NCI-H1092 (cell line): ENCODE measurements at regions not wholly inside any gene's neighbourhood (a gene's known extent, or its start where the extent isn't known, plus 50 kb on each side); places are given as distances from the start of the nearest gene placed in this dataset.

Experiments
- DNase-seq: peaks from one replicate; lab custom pipeline; 2025; lab: John Stamatoyannopoulos, UW

DNA sequence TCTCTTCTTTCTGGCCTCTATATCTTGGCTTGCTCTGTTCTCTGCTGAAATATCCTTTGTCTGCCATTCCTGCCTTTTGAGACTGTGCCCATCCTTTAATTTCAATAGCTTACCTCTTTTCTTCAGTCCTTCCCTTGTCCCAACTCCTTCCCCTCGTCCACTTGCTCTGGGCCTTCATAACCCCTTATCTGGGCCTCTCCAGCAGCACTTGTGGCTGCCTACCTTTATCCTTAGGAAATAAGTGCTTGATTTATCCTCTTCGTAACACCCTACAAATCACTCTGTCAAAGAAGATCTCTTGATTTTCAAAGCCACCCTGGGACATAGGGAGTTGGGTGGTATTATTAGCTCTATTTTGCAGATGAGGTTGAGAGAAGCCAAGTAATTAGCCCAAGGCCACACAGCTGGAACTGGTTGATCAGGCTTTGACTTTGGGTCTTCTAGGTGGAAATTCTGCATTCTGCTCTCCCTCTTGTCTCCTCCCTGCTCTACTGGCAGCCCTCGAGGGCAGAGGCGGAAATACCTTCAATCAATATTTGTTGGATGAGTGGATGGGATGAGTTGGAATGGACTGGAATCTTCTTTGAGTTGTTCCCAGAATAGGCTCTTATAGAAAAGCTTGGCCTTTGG lies 84.0 kb upstream of the TLE3 start:
- no peak for DNase-seq

DNA sequence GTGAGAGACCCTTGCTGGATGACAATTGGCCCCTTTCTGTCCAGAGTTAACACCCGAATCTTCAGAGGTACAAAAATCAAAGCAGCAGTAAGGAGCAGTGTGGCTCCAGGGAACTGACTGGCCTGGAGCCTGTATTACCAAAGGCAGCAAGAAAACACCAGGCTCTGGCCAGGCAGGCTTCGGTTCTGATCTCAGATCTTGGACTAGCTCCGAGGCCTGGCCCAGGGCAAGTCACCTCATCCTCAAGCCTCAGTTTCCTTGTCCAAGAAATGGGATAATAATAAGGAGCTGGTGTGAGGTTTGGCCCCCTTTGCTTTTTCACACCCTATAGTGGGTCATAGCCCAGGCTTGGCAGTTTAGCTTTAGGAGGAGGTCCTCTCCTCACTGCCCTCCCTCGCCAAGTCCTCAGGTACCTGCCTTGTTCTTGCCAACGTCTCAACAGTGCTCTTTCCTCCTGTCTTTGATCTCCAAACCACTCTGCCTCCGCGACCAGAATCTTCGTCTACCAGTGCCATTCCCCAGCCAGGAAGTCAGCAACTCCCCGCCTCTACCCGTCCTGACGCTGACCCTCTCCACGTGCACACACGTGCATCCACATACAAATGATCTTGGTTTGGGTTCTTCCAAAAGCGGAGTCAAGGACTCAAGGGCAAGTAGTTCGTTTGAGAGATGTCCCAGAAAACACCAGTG lies 82.6 kb upstream of the TLE3 start:
- DNase-seq, result no peak

DNA sequence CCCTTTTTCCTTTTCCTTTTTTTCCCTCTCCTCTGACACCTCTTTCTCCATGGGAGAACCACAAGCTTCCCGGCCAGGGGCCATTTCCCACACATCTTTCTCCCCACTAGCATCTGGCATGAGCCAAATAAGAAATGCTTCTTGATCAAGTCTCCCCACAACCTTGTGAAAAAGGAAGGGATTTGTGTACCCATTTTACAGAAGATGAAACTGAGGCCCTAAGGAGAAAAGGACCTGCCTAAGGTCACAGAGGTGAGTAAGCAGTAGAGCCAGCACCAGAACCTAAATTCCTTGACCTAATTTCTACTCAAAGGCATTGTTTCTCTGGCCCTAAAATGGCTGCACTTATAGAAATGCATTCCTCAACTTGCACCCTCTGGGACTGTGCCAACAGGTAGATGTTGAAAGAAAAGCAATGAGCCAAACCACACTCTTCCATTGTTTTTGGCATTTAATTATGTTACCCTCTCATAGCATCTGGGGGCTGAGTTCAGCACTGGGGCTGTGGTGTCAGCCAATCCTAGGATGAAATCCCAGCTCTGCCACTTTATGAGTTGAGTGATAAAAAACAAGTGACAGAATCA lies 81.7 kb upstream of the TLE3 start:
- no peak for DNase-seq

DNA sequence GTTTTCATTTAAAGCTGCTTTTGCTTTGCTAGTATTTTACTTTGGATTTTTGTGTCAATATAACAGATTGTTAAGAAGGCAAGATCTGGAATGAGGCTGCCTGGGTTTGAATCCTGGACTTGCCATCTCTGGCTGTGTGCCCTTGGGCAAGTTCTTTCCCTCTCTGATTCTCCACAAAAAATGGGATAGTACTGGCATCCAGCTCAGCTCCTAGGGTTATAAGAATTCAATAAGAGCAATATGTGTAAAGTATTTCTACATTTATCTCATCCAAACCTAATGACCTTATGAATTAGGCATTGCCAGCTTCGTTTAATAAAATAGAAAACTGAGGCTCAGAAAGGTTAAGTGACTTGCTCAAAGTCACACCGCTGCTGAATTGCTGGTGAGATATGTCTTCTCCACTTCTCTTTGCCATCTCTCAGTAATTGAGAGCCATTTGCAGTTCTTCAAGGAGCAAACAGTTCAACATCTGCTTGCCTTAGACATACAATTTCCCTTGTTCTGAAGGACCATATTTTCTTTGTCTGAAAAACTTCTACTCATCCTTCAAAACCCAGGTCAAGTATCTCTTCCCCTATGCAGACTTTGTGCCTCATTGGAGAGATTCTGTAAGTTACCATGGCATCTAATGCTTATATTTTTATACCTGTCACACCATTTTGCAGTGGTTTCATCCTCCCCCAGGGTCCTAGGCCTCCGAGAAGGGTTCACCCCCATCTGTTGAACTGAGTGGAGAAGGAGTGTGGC lies 80.8 kb upstream of the TLE3 start:
- DNase-seq, result no peak

DNA sequence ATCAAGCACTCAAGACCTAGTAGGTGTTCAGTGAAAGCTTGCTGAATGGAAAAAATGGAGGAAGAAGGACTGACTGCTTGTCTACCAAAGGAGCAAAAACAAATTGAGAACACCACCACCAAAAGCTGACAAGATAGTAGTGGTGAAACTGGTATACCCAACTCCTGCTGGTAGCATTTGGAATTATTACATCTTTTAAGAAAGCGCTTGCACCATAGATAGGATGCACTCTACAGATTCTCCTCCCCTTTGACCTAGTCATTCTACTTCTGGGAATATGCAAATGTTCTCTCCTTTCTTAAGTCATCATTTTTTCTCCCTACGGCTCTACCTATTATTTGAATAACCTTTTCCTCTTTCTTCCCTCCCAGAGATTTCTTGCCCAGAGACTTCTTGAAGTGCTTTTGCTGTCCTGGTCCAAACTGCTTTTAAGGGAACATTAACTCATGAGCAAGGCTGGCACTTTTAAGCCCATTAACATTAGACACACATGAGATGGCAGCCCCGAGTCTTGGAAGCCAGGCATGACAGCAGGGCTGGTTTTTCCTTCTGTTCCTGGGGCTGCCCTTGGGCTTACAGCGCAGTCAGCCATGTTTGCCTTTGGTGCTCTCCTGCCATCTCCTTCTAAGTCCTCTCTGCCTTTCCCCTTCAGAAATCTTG lies 75.0 kb upstream of the TLE3 start:
- no peak for DNase-seq

GRCh38 chr15:70172124-70172523 lies 74.4 kb upstream of the TLE3 start:
- DNase-seq, result no peak

GRCh38 chr15:70171256-70171886 lies 73.7 kb upstream of the TLE3 start:
- no peak for DNase-seq

GRCh38 chr15:70170096-70170699 lies 72.5 kb upstream of the TLE3 start:
- DNase-seq, result no peak

DNA sequence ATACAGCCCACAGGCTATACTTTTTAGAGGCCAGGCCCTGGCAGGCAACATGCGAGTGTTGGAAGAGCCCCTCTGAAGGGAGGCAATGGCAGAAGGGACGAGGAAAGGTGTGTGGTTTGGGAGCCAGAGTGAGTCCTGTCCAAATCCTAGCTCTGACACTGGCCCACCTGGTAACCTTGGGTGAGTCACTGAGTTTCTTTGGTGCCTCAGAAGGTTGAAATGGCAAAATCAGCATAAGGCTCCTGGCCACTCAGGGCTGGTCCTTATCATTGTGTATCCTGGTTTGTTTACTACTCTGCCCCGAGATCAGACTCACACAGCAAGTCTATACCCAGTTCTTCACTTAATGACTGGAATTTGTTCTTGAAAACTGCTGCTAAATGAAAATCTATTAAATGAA lies 71.4 kb upstream of the TLE3 start:
- no peak for DNase-seq

DNA sequence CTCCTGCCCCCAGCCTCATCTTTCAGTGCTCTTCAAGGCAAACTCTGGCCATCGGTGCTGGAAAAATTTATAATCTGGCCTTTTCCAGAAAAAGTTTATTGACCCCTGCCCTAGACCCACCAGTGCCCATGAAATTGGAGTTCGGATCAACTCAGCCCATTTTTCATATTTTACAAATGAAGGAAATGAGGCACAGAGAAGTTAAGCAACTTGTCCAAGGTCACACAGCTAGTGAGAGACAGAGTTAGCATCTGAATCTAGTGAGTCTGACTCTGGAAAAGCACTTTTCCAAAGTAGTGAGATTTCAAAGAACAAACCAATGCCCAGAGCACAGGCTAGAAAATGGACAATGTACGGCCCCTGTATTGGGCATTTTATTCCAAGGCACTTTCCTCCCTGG lies 69.4 kb upstream of the TLE3 start:
- DNase-seq, result no peak

- DNase-seq, result no peak
Measured at GRCh38 chr15:70166506-70167087, 68.9 kb upstream of the TLE3 start.

DNA sequence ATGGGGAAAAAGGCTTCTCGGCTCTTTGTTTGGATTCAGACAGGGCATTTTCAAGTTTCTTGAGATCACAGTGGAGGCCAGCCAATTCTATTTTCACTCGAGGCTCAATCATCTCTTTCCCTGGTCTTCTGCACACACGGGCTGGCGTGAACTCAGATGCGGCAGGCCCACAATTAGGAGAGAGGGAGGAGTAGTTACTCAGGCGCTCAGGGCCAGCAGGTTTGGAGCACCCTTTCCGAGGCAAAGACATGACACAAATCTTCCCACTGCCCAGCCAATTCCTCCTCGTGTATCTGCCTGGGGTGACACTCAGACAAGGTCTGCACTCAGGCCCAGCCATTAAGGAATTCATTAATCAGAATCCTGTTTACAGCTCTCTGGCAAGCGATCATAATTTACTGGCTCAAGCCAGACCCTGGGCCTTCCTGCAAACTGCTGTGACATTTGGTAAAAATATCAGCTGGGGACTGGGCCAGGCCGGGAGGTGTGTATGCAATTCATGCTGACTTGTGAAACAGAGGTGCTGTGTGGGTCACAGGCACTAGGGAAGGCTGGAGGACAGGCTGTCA lies 68.1 kb upstream of the TLE3 start:
- no peak for DNase-seq

DNA sequence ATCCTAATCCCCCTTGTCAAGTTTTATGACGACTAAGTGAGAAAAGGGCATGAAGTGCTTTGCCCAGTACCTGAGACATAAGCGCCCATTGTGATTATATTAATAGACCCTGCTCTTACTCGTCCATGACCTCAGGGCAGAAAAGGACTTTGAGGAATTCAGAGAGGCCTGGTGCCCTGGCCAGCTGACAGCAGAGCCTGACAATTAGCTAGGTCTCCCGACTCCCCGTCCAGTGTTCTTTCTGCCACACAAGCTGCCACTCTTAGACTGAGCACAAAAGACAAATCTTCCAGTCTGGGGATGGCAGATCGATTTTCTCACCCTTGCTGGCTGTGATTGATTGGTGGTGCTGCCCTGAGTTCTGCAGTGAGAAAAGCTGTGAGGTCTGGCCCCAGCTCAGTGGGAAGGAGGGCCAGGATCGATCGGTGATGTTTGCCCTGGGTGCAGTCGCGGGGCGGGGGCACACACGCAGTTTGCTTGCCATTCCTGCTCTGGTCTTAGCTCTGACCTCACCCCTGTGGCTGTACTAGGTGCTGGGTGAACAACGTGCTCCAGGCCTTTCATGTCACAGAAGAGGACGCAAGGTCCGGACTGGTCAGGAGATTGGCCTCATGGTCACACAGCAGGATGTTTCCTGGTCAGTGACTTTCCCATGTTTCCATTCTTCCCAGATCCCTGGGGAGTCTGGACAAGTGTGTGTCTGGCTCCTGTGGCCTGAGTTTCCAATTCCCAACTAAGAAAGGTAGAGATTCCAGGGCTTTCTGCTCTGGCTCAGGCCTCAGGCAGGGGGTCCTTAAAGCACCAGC lies 67.4 kb upstream of the TLE3 start:
- DNase-seq, result no peak

- no peak for DNase-seq
Measured at GRCh38 chr15:70164156-70164900, 66.6 kb upstream of the TLE3 start.

GRCh38 chr15:70160803-70161565 lies 63.3 kb upstream of the TLE3 start:
- DNase-seq, result no peak

GRCh38 chr15:70160267-70160666 lies 62.5 kb upstream of the TLE3 start:
- no peak for DNase-seq

DNA sequence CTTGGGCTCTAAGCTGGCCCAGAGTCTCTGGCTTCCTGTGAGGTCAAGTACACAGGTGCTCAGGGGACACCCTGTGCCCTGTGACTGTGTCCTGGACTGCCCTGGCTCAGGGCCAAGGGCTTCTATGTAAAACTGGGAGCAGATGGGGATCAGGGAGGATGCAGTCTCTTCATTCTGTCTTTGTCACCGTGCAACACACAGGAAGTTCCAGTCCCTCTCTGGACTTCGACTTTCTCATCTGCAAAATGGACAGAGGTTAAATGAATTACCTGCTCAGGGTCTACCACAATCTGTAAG lies 61.9 kb upstream of the TLE3 start:
- DNase-seq, result no peak

GRCh38 chr15:70159001-70159712 lies 61.4 kb upstream of the TLE3 start:
- DNase-seq, result no peak
